Prostate gland (tissue), 2 donors: ENCODE measurements at regions not wholly inside any gene's neighbourhood (a gene's known extent, or its start where the extent isn't known, plus 50 kb on each side); places are given as distances from the start of the nearest gene placed in this dataset.

Source experiments
- POLR2AphosphoS5 ChIP-seq: sonication (generic); formaldehyde crosslinking; IDR thresholded peaks from one replicate; pipeline ENCODE4 v1.6.1; 2017; ENCODE audit warnings: antibody characterized with exemption
- TF ChIP-seq, protein P1 (sequence below), 4 experiments: fragments of 200-600 bp in 2 of 4; fragments of 450-650 bp in 2 of 4; sonication (generic) in 2 of 4; IDR thresholded peaks; 1 replicate in 3 of 4; 2 replicates in 1 of 4; pipeline ENCODE4 v1.5.1; 2016 to 2019; ENCODE audit warnings: antibody characterized with exemption in 4 of 4, mild to moderate bottlenecking in 2 of 4, moderate library complexity in 2 of 4

DNA sequence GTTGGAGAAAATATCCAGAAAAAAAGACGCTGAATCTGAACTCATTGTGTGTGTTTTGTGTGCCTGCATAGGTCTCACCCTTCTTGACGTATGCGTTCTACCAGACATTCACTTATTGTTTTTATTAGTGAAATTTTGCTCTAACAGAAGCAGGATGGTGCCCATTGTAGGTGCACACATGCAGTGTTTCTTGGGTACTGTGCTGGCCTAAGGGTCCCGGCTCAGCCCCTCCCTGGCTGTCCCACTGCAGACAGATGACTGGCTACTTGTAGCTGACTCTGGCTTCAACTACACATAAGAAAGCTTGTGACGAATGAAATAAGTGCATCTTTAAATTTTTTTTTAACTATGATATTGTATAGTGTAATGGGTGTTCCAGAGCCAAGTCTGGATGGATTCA is 227.0 kb downstream of the CBLN1 start:
- no peak for TF ChIP-seq POLR2AphosphoS5
- TF ChIP-seq, protein P1, sequence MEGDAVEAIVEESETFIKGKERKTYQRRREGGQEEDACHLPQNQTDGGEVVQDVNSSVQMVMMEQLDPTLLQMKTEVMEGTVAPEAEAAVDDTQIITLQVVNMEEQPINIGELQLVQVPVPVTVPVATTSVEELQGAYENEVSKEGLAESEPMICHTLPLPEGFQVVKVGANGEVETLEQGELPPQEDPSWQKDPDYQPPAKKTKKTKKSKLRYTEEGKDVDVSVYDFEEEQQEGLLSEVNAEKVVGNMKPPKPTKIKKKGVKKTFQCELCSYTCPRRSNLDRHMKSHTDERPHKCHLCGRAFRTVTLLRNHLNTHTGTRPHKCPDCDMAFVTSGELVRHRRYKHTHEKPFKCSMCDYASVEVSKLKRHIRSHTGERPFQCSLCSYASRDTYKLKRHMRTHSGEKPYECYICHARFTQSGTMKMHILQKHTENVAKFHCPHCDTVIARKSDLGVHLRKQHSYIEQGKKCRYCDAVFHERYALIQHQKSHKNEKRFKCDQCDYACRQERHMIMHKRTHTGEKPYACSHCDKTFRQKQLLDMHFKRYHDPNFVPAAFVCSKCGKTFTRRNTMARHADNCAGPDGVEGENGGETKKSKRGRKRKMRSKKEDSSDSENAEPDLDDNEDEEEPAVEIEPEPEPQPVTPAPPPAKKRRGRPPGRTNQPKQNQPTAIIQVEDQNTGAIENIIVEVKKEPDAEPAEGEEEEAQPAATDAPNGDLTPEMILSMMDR (IDR thresholded peaks at IDR 0.05), result no peak
